Osteocyte (in vitro differentiated cells): ENCODE measurements at regions not wholly inside any gene's neighbourhood (a gene's known extent, or its start where the extent isn't known, plus 50 kb on each side); places are given as distances from the start of the nearest gene placed in this dataset.

ENCODE experiments used
- DNase-seq: peaks from one replicate; pipeline ENCODE4 v3.0.0; 2021; ENCODE audit warnings: mixed read lengths; ENCODE audit not compliant: unreplicated experiment; ENCODE audit errors: extremely low spot score
- H3K27ac Mint-ChIP-seq: one replicate; pipeline ENCODE4 v1.8.0; 2021; ENCODE audit warnings: mild to moderate bottlenecking, mixed read lengths; ENCODE audit not compliant: unreplicated experiment
- H3K27me3 Mint-ChIP-seq: one replicate; pipeline ENCODE4 v1.8.0; 2021; ENCODE audit warnings: mixed read lengths; ENCODE audit not compliant: unreplicated experiment
- H3K36me3 Mint-ChIP-seq: one replicate; pipeline ENCODE4 v1.8.0; 2021; ENCODE audit warnings: mixed read lengths; ENCODE audit not compliant: unreplicated experiment
- H3K4me1 Mint-ChIP-seq: one replicate; pipeline ENCODE4 v1.8.0; 2021; ENCODE audit warnings: mixed read lengths; ENCODE audit not compliant: unreplicated experiment
- H3K4me3 Mint-ChIP-seq: one replicate; pipeline ENCODE4 v1.8.0; 2021; ENCODE audit warnings: mild to moderate bottlenecking, moderate library complexity, mixed read lengths; ENCODE audit not compliant: unreplicated experiment
- H3K9me3 Mint-ChIP-seq: one replicate; pipeline ENCODE4 v1.8.0; 2021; ENCODE audit warnings: mixed read lengths; ENCODE audit not compliant: unreplicated experiment
- TF ChIP-seq, protein P1 (sequence below): fragments of 200-600 bp; sonication (generic); IDR thresholded peaks from 2 replicates; pipeline ENCODE4 v1.5.0; 2021; ENCODE audit warnings: antibody characterized with exemption, mild to moderate bottlenecking, moderate library complexity

DNA sequence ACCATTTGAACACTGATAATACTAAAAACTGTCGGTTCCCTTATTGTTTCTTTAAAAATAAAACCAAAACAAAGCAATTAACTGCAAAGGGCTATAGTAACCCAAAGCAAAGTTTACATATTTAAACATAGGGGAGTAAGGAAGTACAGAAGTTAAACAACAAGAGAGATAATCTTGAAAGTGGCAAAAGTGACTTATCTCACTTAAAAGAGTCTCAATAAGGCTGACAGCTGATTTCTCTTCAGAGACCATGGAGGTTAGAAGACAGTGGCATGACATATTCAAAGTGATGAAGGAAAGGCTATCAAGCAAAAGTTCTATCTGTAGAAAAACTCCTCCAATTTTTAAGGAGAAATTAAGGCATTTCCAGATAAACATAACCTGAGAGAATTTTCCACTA is 233.5 kb upstream of the HDAC9 start:
- TF ChIP-seq, protein P1, sequence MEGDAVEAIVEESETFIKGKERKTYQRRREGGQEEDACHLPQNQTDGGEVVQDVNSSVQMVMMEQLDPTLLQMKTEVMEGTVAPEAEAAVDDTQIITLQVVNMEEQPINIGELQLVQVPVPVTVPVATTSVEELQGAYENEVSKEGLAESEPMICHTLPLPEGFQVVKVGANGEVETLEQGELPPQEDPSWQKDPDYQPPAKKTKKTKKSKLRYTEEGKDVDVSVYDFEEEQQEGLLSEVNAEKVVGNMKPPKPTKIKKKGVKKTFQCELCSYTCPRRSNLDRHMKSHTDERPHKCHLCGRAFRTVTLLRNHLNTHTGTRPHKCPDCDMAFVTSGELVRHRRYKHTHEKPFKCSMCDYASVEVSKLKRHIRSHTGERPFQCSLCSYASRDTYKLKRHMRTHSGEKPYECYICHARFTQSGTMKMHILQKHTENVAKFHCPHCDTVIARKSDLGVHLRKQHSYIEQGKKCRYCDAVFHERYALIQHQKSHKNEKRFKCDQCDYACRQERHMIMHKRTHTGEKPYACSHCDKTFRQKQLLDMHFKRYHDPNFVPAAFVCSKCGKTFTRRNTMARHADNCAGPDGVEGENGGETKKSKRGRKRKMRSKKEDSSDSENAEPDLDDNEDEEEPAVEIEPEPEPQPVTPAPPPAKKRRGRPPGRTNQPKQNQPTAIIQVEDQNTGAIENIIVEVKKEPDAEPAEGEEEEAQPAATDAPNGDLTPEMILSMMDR, result no peak
- H3K27me3 Mint-ChIP-seq, result no peaks in the 10 kb centered on the region
- DNase-seq, result no peak
- H3K9me3 Mint-ChIP-seq, result peaks cover 13% of the 10 kb centered on the region
- H3K4me3 Mint-ChIP-seq, result no peak overlapping the region
- H3K27ac Mint-ChIP-seq, result no peak overlapping the region
- H3K4me1 Mint-ChIP-seq, result no peaks in the 10 kb centered on the region
- peaks cover 4% of the 10 kb centered on the region for H3K36me3 Mint-ChIP-seq

- H3K4me3 Mint-ChIP-seq, result no peak overlapping the region
- TF ChIP-seq, protein P1, result no peak
- no peak for DNase-seq
- H3K9me3 Mint-ChIP-seq, result peaks cover 13% of the 10 kb centered on the region
- peaks cover 4% of the 10 kb centered on the region for H3K36me3 Mint-ChIP-seq
- no peaks in the 10 kb centered on the region for H3K27me3 Mint-ChIP-seq
- H3K27ac Mint-ChIP-seq, result no peak overlapping the region
- H3K4me1 Mint-ChIP-seq, result no peaks in the 10 kb centered on the region
Observed at GRCh38 chr7:18265611-18266281, 229.8 kb upstream of the HDAC9 start.

DNA sequence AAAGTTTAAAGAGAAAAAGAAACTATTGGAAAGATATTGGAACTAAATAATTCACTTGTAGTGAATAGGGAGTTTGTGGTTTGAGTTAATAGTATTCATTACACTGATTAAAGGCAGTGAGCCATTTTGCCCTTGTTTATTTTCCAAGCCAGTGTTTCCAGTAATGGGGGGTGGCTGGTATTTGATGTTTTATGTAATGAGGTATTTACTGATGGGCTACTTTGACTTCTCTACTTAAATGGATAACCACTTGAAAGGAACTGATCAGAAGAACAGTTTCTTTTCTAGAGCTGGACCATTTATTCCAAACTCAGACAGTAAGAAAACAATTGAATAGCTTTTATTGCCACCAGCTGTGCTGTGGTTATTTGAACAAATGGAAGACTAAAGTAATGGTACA is 227.0 kb upstream of the HDAC9 start:
- TF ChIP-seq, protein P1, result no peak
- no peaks in the 10 kb centered on the region for H3K9me3 Mint-ChIP-seq
- peaks cover 4% of the 10 kb centered on the region for H3K27me3 Mint-ChIP-seq

DNA sequence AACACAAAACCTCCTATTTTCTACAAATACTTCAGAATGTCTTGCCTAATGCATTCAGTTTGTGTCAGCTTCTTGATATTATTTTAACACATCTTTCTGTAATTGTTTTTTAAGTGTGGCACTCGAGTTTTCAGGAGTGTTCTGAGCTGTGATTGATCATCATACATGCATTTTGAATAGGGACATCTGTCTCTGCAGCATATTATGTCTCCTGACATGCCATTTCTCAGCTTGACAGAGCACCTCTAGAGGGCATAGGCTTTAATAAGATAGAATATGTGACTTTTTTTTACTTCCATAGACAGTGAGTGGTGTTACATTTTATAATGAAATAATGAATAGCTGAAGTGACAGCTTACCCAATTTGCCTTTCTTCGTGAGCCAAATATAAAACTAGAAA is 219.2 kb upstream of the HDAC9 start:
- H3K9me3 Mint-ChIP-seq, result no peaks in the 10 kb centered on the region
- H3K36me3 Mint-ChIP-seq, result no peaks in the 10 kb centered on the region
- H3K27me3 Mint-ChIP-seq, result peaks cover 17% of the 10 kb centered on the region
- H3K4me3 Mint-ChIP-seq, result no peak overlapping the region
- no peak overlapping the region for H3K27ac Mint-ChIP-seq
- H3K4me1 Mint-ChIP-seq, result peaks cover 4% of the 10 kb centered on the region
- TF ChIP-seq, protein P1, result no peak
- no peak for DNase-seq

More for the DNA sequence above, 227.0 kb upstream of the HDAC9 start:
- H3K27ac Mint-ChIP-seq, result no peak overlapping the region
- H3K4me1 Mint-ChIP-seq, result no peaks in the 10 kb centered on the region
- no peak overlapping the region for H3K4me3 Mint-ChIP-seq
- H3K36me3 Mint-ChIP-seq, result no peaks in the 10 kb centered on the region
- DNase-seq, result no peak

DNA sequence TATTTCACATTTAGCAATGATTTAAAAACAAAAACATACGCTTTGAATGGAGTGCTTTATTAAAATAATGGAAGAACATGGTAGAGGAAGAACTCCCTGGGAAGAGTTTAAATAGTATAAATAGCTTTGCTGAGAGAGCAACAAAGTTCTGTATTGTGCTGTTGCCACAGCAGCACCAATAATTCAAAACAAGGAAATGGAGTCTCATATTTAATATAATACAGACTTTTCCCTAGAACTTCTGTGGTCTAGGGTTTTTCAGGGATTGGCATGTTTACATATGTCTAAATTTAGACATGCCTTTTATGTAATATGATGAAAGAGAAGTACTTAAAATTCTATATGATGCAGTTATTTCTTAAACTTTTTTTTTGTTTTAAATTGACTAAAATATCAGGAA is 217.2 kb upstream of the HDAC9 start:
- no peak overlapping the region for H3K4me3 Mint-ChIP-seq

More for the DNA sequence above, 217.2 kb upstream of the HDAC9 start:
- no peak for DNase-seq
- Mint-ChIP-seq H3K9me3 (peaks cover 3% of the 10 kb centered on the region), H3K27me3 (peaks cover 17% of the 10 kb centered on the region), H3K27ac (no peak overlapping the region), H3K36me3 (no peaks in the 10 kb centered on the region), H3K4me1 (peaks cover 4% of the 10 kb centered on the region)
- TF ChIP-seq, protein P1, result no peak
